Large intestine (tissue), 3 donors: ENCODE measurements at regions not wholly inside any gene's neighbourhood (a gene's known extent, or its start where the extent isn't known, plus 50 kb on each side); places are given as distances from the start of the nearest gene placed in this dataset.
"Not testable (repeated sequence)": the region's sequence is repeated elsewhere in the genome, so short reads cannot be mapped to it uniquely, and the experiment has no call there.

ENCODE experiments used
- DNase-seq, 2 donors: peaks; one replicate each; pipeline versions ENCODE4 v3.0.0 to v3.0.0-alpha.2; 2013
- H3K27ac ChIP-seq: one replicate; pipeline ENCODE4 v1.5.1; 2013; ENCODE audit warnings: low read length
- H3K27me3 ChIP-seq: 2 replicates; pipeline ENCODE4 v1.6.1; 2013; ENCODE audit warnings: low read length; ENCODE audit not compliant: control insufficient read depth, insufficient read depth
- H3K36me3 ChIP-seq: 2 replicates; pipeline ENCODE4 v1.6.1; 2013; ENCODE audit warnings: low read length; ENCODE audit not compliant: control insufficient read depth, insufficient read depth
- H3K4me1 ChIP-seq: one replicate; pipeline ENCODE4 v1.6.1; 2013; ENCODE audit warnings: low read length; ENCODE audit not compliant: control insufficient read depth, insufficient read depth
- H3K4me3 ChIP-seq: one replicate; pipeline ENCODE4 v1.5.1; 2013; ENCODE audit warnings: low read length
- H3K9me3 ChIP-seq: one replicate; pipeline ENCODE4 v1.6.1; 2013; ENCODE audit warnings: mild to moderate bottlenecking, low read depth, low read length, moderate library complexity; ENCODE audit not compliant: control insufficient read depth
- WGBS: methylation state at CpG from one replicate; pipeline ENCODE4 v1.1.5; 2013; ENCODE audit warnings: low lambda C conversion rate; ENCODE audit not compliant: insufficient coverage; 5-methylcytosine and 5-hydroxymethylcytosine counted together

DNA sequence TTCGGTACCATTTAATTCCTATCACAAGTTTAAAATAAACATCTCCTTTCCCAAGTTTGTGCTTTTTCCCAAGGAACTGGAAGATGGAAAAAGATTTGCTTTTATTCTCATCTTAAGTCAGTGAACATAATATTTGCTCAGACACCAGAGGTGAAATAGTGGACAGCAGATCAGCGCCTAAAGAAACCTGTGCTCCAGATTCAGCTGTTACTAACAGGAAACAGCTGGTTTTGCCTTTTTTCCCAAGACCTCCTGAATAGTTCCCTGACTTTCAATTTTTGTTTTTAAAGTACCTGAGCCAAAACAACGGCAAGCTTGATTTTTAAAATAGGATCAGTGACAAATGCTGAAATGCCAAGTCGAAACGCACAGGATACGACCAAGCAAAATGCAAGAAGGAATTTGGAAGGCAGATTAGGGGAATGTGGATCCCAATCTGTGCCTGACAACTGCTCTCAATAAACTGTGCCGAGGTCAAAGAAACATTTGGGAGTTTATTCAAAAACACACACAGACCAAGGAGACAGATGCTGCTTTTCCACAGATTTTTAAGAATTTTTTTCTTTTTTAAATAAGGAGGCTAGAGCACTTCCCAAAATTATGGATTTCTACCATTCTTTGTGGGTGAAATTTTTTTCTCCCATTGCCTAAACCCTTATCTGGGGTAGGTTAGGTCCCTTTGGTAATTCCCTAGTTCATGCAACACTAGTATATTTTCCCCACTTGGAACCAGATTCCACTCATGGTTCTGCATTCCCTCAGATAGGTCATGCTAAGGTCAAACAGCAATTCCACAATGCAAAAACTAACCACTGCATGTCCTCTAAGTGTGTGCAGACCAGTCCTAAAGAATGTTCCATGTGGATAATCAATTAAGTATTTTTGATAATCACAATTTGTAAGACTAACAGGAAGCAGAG is 121.5 kb upstream of the PDE1A start:
- Histone ChIP-seq H3K27me3 (no peaks in the 10 kb centered on the region), H3K4me1 (no peaks in the 10 kb centered on the region), H3K4me3 (no peak overlapping the region), H3K27ac (no peak overlapping the region), H3K9me3 (no peaks in the 10 kb centered on the region), H3K36me3 (no peaks in the 10 kb centered on the region)
- DNase-seq = no peak
- WGBS = 71% methylated on average over 3 of the region's 7 CpGs

GRCh38 chr2:182550234-182550633 is 123.4 kb upstream of the PDE1A start:
- H3K4me3 ChIP-seq = no peak overlapping the region
- WGBS = 100% methylated on average over 1 of the region's 4 CpGs
- H3K27ac ChIP-seq = no peak overlapping the region
- no peaks in the 10 kb centered on the region for H3K9me3 ChIP-seq
- H3K27me3 ChIP-seq = no peaks in the 10 kb centered on the region
- DNase-seq = no peak
- H3K4me1 ChIP-seq = no peaks in the 10 kb centered on the region
- no peaks in the 10 kb centered on the region for H3K36me3 ChIP-seq

DNA sequence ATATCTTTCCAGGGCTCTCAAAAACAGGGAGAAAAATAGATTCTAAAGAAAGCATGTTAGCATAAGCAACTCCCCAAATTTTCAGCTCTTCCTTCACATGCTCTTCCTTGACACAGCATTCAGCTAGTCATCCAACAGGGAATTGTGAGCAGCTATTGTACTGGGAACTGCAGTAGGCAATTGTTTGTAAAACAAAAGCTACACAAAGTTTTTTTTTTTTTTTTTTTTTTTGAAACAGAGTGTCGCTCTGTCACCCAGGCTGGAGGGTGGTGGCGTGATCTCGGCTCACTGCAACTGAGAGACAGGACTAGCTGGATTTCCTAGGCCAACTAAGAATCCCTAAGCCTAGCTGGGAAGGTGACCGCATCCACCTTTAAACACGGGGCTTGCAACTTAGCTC is 125.4 kb upstream of the PDE1A start:
- H3K27ac ChIP-seq, H3K36me3 ChIP-seq, H3K4me1 ChIP-seq, DNase-seq, H3K9me3 ChIP-seq, H3K4me3 ChIP-seq, H3K27me3 ChIP-seq: not testable (repeated sequence)
- WGBS = 90% methylated on average over 2 of the region's 5 CpGs

- DNase-seq, H3K27ac ChIP-seq, H3K4me1 ChIP-seq, H3K27me3 ChIP-seq, H3K4me3 ChIP-seq, H3K36me3 ChIP-seq, H3K9me3 ChIP-seq: not testable (repeated sequence)
- no CpG with 5 or more reads among the region's 16 CpGs for WGBS
These were observed 125.9 kb upstream of the PDE1A start for GRCh38 chr2:182552785-182553184.

- Histone ChIP-seq H3K27ac (no peak overlapping the region), H3K4me3 (no peak overlapping the region), H3K9me3 (no peaks in the 10 kb centered on the region), H3K36me3 (no peaks in the 10 kb centered on the region), H3K27me3 (no peaks in the 10 kb centered on the region), H3K4me1 (no peaks in the 10 kb centered on the region)
- 68% methylated on average over 2 of the region's 2 CpGs for WGBS
- DNase-seq = no peak
These were observed 126.6 kb upstream of the PDE1A start for GRCh38 chr2:182553483-182553882.

DNA sequence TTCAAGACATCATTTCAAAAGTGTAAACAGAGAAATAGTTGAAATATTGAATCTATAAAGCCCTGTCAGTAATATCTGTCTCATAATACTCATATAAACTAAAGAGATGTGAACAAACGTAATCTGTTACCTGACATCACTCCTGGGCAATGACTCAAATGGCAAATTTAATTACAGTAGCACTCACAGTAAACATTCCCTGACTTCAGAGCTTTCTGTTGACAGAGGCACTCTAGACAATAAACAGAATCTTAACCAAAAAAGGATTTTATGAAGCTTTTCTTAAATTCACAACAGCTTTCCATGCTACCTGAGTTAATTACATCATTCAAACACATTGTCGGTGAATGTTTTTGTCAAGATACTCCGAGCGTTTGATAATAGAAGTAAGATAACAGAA is 128.1 kb upstream of the PDE1A start:
- 67% methylated on average over 1 of the region's 4 CpGs for WGBS
- Histone ChIP-seq H3K27ac (no peak overlapping the region), H3K9me3 (no peaks in the 10 kb centered on the region), H3K4me1 (no peaks in the 10 kb centered on the region), H3K36me3 (no peaks in the 10 kb centered on the region), H3K27me3 (no peaks in the 10 kb centered on the region), H3K4me3 (no peak overlapping the region)
- no peak for DNase-seq

- no peaks in the 10 kb centered on the region for H3K36me3 ChIP-seq
These were observed 131.7 kb upstream of the PDE1A start for GRCh38 chr2:182558564-182558963.

GRCh38 chr2:182559623-182560022 is 132.8 kb upstream of the PDE1A start:
- no peak overlapping the region for H3K4me3 ChIP-seq
- no peaks in the 10 kb centered on the region for H3K27me3 ChIP-seq
- H3K4me1 ChIP-seq = no peaks in the 10 kb centered on the region
- WGBS = no CpG with 5 or more reads among the region's 3 CpGs
- H3K27ac ChIP-seq = no peak overlapping the region
- no peak for DNase-seq
- H3K36me3 ChIP-seq = no peaks in the 10 kb centered on the region
- H3K9me3 ChIP-seq = no peaks in the 10 kb centered on the region

More at GRCh38 chr2:182558564-182558963, 131.7 kb upstream of the PDE1A start:
- Histone ChIP-seq H3K4me3 (no peak overlapping the region), H3K27ac (no peak overlapping the region), H3K9me3 (no peaks in the 10 kb centered on the region), H3K4me1 (no peaks in the 10 kb centered on the region), H3K27me3 (no peaks in the 10 kb centered on the region)
- no CpG with 5 or more reads among the region's 1 CpG for WGBS
- DNase-seq = no peak

GRCh38 chr2:182565911-182566567 is 139.2 kb upstream of the PDE1A start:
- H3K4me3 ChIP-seq = no peak overlapping the region
- no peaks in the 10 kb centered on the region for H3K4me1 ChIP-seq
- no peak overlapping the region for H3K27ac ChIP-seq
- H3K9me3 ChIP-seq = no peaks in the 10 kb centered on the region
- no peaks in the 10 kb centered on the region for H3K36me3 ChIP-seq
- H3K27me3 ChIP-seq = no peaks in the 10 kb centered on the region
- WGBS = 100% methylated on average over 1 of the region's 1 CpG
- DNase-seq = no peak

GRCh38 chr2:182573553-182573952 is 142.5 kb upstream of the DNAJC10 start:
- no peaks in the 10 kb centered on the region for H3K36me3 ChIP-seq
- no peaks in the 10 kb centered on the region for H3K27me3 ChIP-seq
- WGBS = 100% methylated on average over 2 of the region's 4 CpGs
- no peaks in the 10 kb centered on the region for H3K9me3 ChIP-seq
- H3K27ac ChIP-seq = no peak overlapping the region
- no peaks in the 10 kb centered on the region for H3K4me1 ChIP-seq
- H3K4me3 ChIP-seq = no peak overlapping the region
- DNase-seq = no peak
